Right lobe of liver (tissue), 4 donors: ENCODE measurements at regions not wholly inside any gene's neighbourhood (a gene's known extent, or its start where the extent isn't known, plus 50 kb on each side); places are given as distances from the start of the nearest gene placed in this dataset.

Experiments used
- POLR2A ChIP-seq: fragments of 450-650 bp; IDR thresholded peaks from one replicate; pipeline ENCODE4 v1.6.1; 2017; ENCODE audit warnings: antibody characterized with exemption, mild to moderate bottlenecking
- TF ChIP-seq, protein P1 (sequence below), 4 donors: fragments of 200-600 bp in 3 of 4; fragments of 450-650 bp in 1 of 4; IDR thresholded peaks; one replicate each; pipeline versions ENCODE4 v1.5.1 to v1.8.0; 2016 to 2022; ENCODE audit warnings: antibody characterized with exemption in 4 of 4, mild to moderate bottlenecking in 2 of 4
- donor health status: DM: no; HTN: no; CAD: no.
- donor health status: DM: no; HTN: no; CAD: no.
- donor health status: DM: no; HTN: yes; CAD: no.

DNA sequence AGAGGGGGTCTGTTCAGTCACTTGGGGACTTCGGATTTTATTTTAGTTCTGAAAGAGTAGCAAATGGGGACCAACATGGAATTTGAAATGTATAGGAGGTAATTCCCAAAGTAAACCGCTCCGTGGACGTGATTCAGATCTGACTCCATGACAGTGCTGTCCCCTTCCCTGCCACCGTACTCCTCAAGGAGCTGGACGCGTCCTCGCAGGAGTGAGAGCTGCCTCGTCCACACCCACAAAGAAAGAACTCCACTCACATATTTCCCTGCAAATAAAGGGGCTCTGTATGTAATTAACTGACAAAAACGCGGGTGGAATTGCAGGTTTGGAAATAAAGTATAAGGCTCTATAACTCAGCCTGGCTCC, 183.6 kb downstream of the ETS2 start:
- TF ChIP-seq, protein P1, sequence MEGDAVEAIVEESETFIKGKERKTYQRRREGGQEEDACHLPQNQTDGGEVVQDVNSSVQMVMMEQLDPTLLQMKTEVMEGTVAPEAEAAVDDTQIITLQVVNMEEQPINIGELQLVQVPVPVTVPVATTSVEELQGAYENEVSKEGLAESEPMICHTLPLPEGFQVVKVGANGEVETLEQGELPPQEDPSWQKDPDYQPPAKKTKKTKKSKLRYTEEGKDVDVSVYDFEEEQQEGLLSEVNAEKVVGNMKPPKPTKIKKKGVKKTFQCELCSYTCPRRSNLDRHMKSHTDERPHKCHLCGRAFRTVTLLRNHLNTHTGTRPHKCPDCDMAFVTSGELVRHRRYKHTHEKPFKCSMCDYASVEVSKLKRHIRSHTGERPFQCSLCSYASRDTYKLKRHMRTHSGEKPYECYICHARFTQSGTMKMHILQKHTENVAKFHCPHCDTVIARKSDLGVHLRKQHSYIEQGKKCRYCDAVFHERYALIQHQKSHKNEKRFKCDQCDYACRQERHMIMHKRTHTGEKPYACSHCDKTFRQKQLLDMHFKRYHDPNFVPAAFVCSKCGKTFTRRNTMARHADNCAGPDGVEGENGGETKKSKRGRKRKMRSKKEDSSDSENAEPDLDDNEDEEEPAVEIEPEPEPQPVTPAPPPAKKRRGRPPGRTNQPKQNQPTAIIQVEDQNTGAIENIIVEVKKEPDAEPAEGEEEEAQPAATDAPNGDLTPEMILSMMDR (IDR thresholded peaks at IDR 0.05): no peak
- TF ChIP-seq POLR2A: no peak
